Stomach (tissue), 8 donors: ENCODE measurements at regions not wholly inside any gene's neighbourhood (a gene's known extent, or its start where the extent isn't known, plus 50 kb on each side); places are given as distances from the start of the nearest gene placed in this dataset.
A peak's percentile ranks its signal among the peaks of the same experiment; 100 is the strongest.
"Not testable (repeated sequence)": the region's sequence is repeated elsewhere in the genome, so short reads cannot be mapped to it uniquely, and the experiment has no call there.

Experiments
- DNase-seq, 2 donors: peaks; one replicate each; pipeline versions ENCODE4 v3.0.0 to v3.0.0-alpha.2; 2013 to 2019
- H3K27ac ChIP-seq, 5 donors: fragments of 200-600 bp in 4 of 5; sonication (generic) in 4 of 5; one replicate each; pipeline ENCODE4 v1.5.1; 2013 to 2019; ENCODE audit warnings: mild to moderate bottlenecking in 1 of 5, moderate library complexity in 1 of 5
- H3K27me3 ChIP-seq, 3 donors: fragments of 200-600 bp; sonication (generic); one replicate each; pipeline ENCODE4 v1.5.1; 2017 to 2019; ENCODE audit warnings: mixed run types in 1 of 3
- H3K36me3 ChIP-seq, 4 donors: fragments of 200-600 bp; sonication (generic); 1 replicate in 3 of 4; 2 replicates in 1 of 4; pipeline ENCODE4 v1.5.1; 2016 to 2019
- H3K4me1 ChIP-seq, 4 donors: fragments of 200-600 bp; sonication (generic); one replicate each; pipeline ENCODE4 v1.5.1; 2016 to 2019
- H3K4me3 ChIP-seq, 4 donors: fragments of 200-600 bp; sonication (generic) in 3 of 4; one replicate each; pipeline ENCODE4 v1.5.1; 2016 to 2019; ENCODE audit warnings: mild to moderate bottlenecking in 1 of 4
- H3K9me3 ChIP-seq, 4 donors: fragments of 200-600 bp; sonication (generic); one replicate each; pipeline ENCODE4 v1.5.1; 2016 to 2019
- CTCF ChIP-seq, 7 experiments: fragments of 450-650 bp in 4 of 7; fragments of 200-600 bp in 3 of 7; sonication (generic) in 3 of 7; IDR thresholded peaks; one replicate each; pipeline ENCODE4 v1.5.1; 2016 to 2019; ENCODE audit warnings: antibody characterized with exemption in 7 of 7, control low read depth in 2 of 7, mild to moderate bottlenecking in 1 of 7
- EP300 ChIP-seq: sonication (generic); formaldehyde crosslinking; IDR thresholded peaks from one replicate; pipeline ENCODE4 v1.6.1; 2017; ENCODE audit warnings: antibody characterized with exemption
- POLR2A ChIP-seq, 4 donors: fragments of 450-650 bp; IDR thresholded peaks; one replicate each; pipeline ENCODE4 v1.6.1; 2016; ENCODE audit warnings: antibody characterized with exemption in 4 of 4, control low read depth in 2 of 4, mild to moderate bottlenecking in 1 of 4, moderate library complexity in 1 of 4
- POLR2AphosphoS5 ChIP-seq, 3 donors: sonication (generic); formaldehyde crosslinking; IDR thresholded peaks; one replicate each; pipeline ENCODE4 v1.6.1; 2016; ENCODE audit warnings: antibody characterized with exemption in 3 of 3
- WGBS, 5 donors: extraction: QIAGEN DNeasy Blood & Tissue Kit in 3 of 5; methylation state at CpG; one replicate each; pipeline versions ENCODE4 v1.1.5 to v1.1.7; 2013 to 2018; 5-methylcytosine and 5-hydroxymethylcytosine counted together
- intact Hi-C: fragments of 100-400 bp; cut with DNase I; formaldehyde crosslinking; loops from one replicate; pipeline ENCODE4 v1.15.1; 2023; ENCODE audit warnings: low total_unique reads
- donor health status: healthy with polysubstance abuse.
- donor health status: Bipolar disorder and iron deficiency.
- donor health status: healthy.

GRCh38 chr2:37773371-37774130, 102.1 kb upstream of the CDC42EP3 start:
- Histone ChIP-seq H3K4me1 (peaks cover 0 to 40% (median 20%) of the 10 kb centered on the region in 4 donors), H3K36me3 (no peaks in the 10 kb centered on the region), H3K4me3 (no peak overlapping the region), H3K9me3 (no peaks in the 10 kb centered on the region), H3K27me3 (no peaks in the 10 kb centered on the region), H3K27ac (no peak overlapping the region)
- TF ChIP-seq CTCF (IDR thresholded peaks at IDR 0.05) = no peak
- no peak for TF ChIP-seq POLR2AphosphoS5 (IDR thresholded peaks at IDR 0.05)
- no peak for TF ChIP-seq POLR2A (IDR thresholded peaks at IDR 0.05)
- TF ChIP-seq EP300 = no peak
- 61 to 78% (median 70%) methylated on average over 8 of the region's 8 CpGs for WGBS, 5 donors
- peak in 1 of 2 donors; percentile 39 for DNase-seq
- intact Hi-C loops = no loop called here

DNA sequence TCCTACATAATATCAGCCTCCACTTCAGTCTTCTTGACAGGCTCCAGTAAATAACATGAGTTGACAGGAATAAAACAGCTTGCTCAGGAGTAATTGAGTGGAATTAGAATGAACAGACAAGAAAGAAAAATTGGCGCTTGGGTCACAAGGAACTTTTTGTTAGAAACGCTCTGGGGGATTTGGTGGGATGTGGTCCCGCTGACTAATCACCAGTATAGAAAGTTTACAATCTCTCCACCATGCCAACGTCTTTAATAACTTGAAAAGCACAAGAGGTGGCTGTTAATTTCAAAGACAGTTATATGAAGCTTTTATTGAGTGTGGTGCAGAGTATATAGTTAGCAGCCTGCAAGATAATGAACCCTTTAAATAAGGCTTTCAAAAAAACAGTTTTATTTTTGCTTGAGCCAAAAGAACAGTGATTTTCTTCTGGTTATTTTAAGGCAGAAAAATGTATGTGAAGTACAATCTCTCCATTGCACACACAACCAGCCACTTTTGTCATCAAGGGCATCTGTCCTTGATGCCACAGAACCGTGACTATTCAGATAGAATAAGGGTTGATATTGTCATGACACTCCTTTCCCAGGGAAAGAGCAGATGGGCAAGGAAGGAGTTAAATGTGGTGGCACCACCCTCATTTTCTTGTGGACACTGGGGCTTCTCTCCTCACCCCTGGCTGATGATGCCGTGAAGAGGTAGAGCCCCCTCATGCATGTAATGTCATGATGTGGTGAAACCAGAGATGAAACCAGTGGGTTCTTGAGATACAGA, 102.9 kb upstream of the CDC42EP3 start:
- WGBS, 5 donors = 82 to 89% (median 87%) methylated on average over 6 of the region's 6 CpGs
- intact Hi-C loops = not testable (repeated sequence)

DNA sequence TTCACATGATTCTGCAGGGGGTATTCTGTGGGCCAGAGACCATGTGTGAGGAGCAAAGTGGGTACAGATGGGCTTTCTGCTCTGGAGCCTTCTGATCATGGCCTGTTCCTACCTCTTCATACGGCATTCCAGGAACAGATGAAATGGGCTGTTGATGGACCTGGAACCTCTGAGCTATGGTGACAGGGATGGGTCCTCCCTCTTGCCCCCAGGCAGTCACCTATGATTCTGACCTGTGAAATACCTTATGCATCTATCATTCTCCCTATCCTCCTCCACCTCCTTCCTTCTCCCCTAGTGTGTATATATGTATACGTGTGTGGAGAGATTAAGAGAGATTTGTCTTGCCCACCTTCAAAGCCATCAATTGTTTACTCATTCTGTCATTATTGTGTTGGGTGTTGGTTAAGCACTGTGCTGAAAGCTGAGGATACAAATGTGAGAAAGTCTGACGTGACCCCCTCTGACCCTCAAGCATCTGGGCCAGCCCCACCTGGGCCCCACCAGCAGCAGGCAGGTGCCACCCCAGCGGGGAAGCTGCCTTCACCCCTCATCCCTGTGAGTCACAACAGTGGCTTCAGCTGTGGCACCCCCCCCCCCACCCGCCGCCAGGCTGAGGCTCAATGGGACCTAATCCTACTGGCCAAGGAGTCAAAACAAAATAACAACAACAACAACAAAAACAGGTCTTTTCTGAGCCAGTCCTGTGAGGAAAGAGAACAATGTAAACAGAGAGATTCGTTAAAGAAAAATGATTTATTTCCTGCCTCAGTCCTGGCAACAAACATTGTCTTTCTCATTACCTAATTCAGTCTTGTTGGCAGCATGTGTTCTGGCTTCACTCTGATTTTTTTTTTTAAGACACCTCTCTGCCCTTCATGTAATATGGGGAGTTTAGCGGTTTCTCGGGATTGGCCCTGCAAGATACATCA, 103.8 kb upstream of the CDC42EP3 start:
- TF ChIP-seq POLR2A (IDR thresholded peaks at IDR 0.05) = no peak
- no peak for TF ChIP-seq CTCF (IDR thresholded peaks at IDR 0.05)
- TF ChIP-seq EP300 = no peak
- no peak for TF ChIP-seq POLR2AphosphoS5 (IDR thresholded peaks at IDR 0.05)
- peak in 1 of 2 donors; percentile 38 for DNase-seq
- Histone ChIP-seq H3K4me3 (no peak overlapping the region), H3K27ac (peak overlapping the region in 3 of 5 donors; percentile 20 to 65 (median 45)), H3K36me3 (no peaks in the 10 kb centered on the region), H3K9me3 (no peaks in the 10 kb centered on the region), H3K27me3 (no peaks in the 10 kb centered on the region), H3K4me1 (peaks cover 0 to 48% (median 16%) of the 10 kb centered on the region in 4 donors)
- intact Hi-C loops = no loop called here
- 65 to 79% (median 74%) methylated on average over 9 of the region's 9 CpGs for WGBS, 5 donors

More for the DNA sequence above, 102.9 kb upstream of the CDC42EP3 start:
- not testable (repeated sequence) for H3K4me3 ChIP-seq, H3K27ac ChIP-seq, H3K27me3 ChIP-seq, H3K36me3 ChIP-seq, H3K9me3 ChIP-seq, DNase-seq
- peaks cover 0 to 39% (median 16%) of the 10 kb centered on the region in 4 donors for H3K4me1 ChIP-seq

- intact Hi-C loops = no loop called here
- peak in 1 of 2 donors; percentile 64 for DNase-seq
- Histone ChIP-seq H3K4me1 (peaks cover 0 to 49% (median 19%) of the 10 kb centered on the region in 4 donors), H3K4me3 (no peak overlapping the region), H3K9me3 (no peaks in the 10 kb centered on the region), H3K36me3 (no peaks in the 10 kb centered on the region), H3K27ac (peak overlapping the region in 3 of 5 donors; percentile 20 to 65 (median 45)), H3K27me3 (no peaks in the 10 kb centered on the region)
- no peak for TF ChIP-seq EP300
- no peak for TF ChIP-seq POLR2A (IDR thresholded peaks at IDR 0.05)
- TF ChIP-seq CTCF (IDR thresholded peaks at IDR 0.05) = no peak
- no peak for TF ChIP-seq POLR2AphosphoS5 (IDR thresholded peaks at IDR 0.05)
- WGBS, 5 donors = 35 to 60% (median 50%) methylated on average over 1 to 3 of the region's 3 CpGs
Observed at GRCh38 chr2:37775908-37776250, 104.4 kb upstream of the CDC42EP3 start.
